ENCODE measurements at regions not wholly inside any gene's neighbourhood (a gene's known extent, or its start where the extent isn't known, plus 50 kb on each side); places are given as distances from the start of the nearest gene placed in this dataset.

- no peak for DNase-seq (ENCODE audit: low read depth in 2 of 3, low spot score in 1 of 3)
These were observed 206.9 kb downstream of the MATN1 start for GRCh38 chr1:30516485-30516858.

- no peak for DNase-seq (ENCODE audit: low read depth in 2 of 3, low spot score in 1 of 3)
These were observed 207.5 kb downstream of the MATN1 start for GRCh38 chr1:30515755-30516484.

GRCh38 chr1:30514945-30515344 lies 208.4 kb downstream of the MATN1 start:
- no peak for DNase-seq (ENCODE audit: low read depth in 2 of 3, low spot score in 1 of 3)

GRCh38 chr1:30514137-30514654 lies 209.2 kb downstream of the MATN1 start:
- DNase-seq (ENCODE audit: low read depth in 2 of 3, low spot score in 1 of 3): no peak

GRCh38 chr1:30513396-30514136 lies 209.8 kb downstream of the MATN1 start:
- no peak for DNase-seq (ENCODE audit: low read depth in 2 of 3, low spot score in 1 of 3)

- DNase-seq (ENCODE audit: low read depth in 2 of 3, low spot score in 1 of 3): no peak
These were observed 210.5 kb downstream of the MATN1 start for GRCh38 chr1:30512914-30513265.

- no peak for DNase-seq (ENCODE audit: low read depth in 2 of 3, low spot score in 1 of 3)
These were observed 211.1 kb downstream of the MATN1 start for GRCh38 chr1:30511991-30512913.

- DNase-seq (ENCODE audit: low read depth in 2 of 3, low spot score in 1 of 3): no peak
These were observed 211.8 kb downstream of the MATN1 start for GRCh38 chr1:30511563-30511962.

- DNase-seq (ENCODE audit: low read depth in 2 of 3, low spot score in 1 of 3): no peak
These were observed 212.3 kb downstream of the MATN1 start for GRCh38 chr1:30511106-30511505.

- DNase-seq (ENCODE audit: low read depth in 2 of 3, low spot score in 1 of 3): no peak
These were observed 213.7 kb downstream of the MATN1 start for GRCh38 chr1:30509670-30510069.

GRCh38 chr1:30508611-30509010 lies 214.8 kb downstream of the MATN1 start:
- DNase-seq (ENCODE audit: low read depth in 2 of 3, low spot score in 1 of 3): no peak

GRCh38 chr1:30508175-30508448 lies 215.3 kb downstream of the MATN1 start:
- DNase-seq (ENCODE audit: low read depth in 2 of 3, low spot score in 1 of 3): no peak

GRCh38 chr1:30507401-30508174 lies 215.8 kb downstream of the MATN1 start:
- no peak for DNase-seq (ENCODE audit: low read depth in 2 of 3, low spot score in 1 of 3)

GRCh38 chr1:30507016-30507312 lies 216.4 kb downstream of the MATN1 start:
- no peak for DNase-seq (ENCODE audit: low read depth in 2 of 3, low spot score in 1 of 3)

- DNase-seq (ENCODE audit: low read depth in 2 of 3, low spot score in 1 of 3): no peak
These were observed 216.9 kb downstream of the MATN1 start for GRCh38 chr1:30506291-30507015.

- DNase-seq (ENCODE audit: low read depth in 2 of 3, low spot score in 1 of 3): no peak
These were observed 217.5 kb downstream of the MATN1 start for GRCh38 chr1:30505853-30506252.

GRCh38 chr1:30492451-30492850 lies 230.9 kb downstream of the MATN1 start:
- DNase-seq (ENCODE audit: low read depth in 2 of 3, low spot score in 1 of 3): no peak

GRCh38 chr1:30491831-30492230 lies 231.6 kb downstream of the MATN1 start:
- no peak for DNase-seq (ENCODE audit: low read depth in 2 of 3, low spot score in 1 of 3)

GRCh38 chr1:30490554-30491053 lies 232.8 kb downstream of the MATN1 start:
- no peak for DNase-seq (ENCODE audit: low read depth in 2 of 3, low spot score in 1 of 3)

GRCh38 chr1:30489737-30490389 lies 233.5 kb downstream of the MATN1 start:
- no peak for DNase-seq (ENCODE audit: low read depth in 2 of 3, low spot score in 1 of 3)

All from stimulated activated CD4-positive, alpha-beta T cell treated with anti-CD3 and anti-CD28 coated beads, Interleukin-12 subunit alpha, Interleukin-12 subunit beta, amount 100 ng/mL, for 48 hours (primary cell).